Coronary artery (tissue), 2 donors: ENCODE measurements at regions not wholly inside any gene's neighbourhood (a gene's known extent, or its start where the extent isn't known, plus 50 kb on each side); places are given as distances from the start of the nearest gene placed in this dataset.

Experiments used
- DNase-seq: peaks from one replicate; pipeline ENCODE4 v3.0.0-alpha.2; 2017; ENCODE audit warnings: low spot score
- H3K27ac ChIP-seq, 2 donors: fragments of 200-600 bp; sonication (generic); one replicate each; pipeline ENCODE4 v1.5.1; 2016 to 2019
- H3K4me3 ChIP-seq: fragments of 200-600 bp; sonication (generic); 2 replicates; pipeline ENCODE4 v1.5.1; 2016; ENCODE audit warnings: mild to moderate bottlenecking, moderate library complexity
- TF ChIP-seq, protein P1 (sequence below): fragments of 200-600 bp; sonication (generic); IDR thresholded peaks from one replicate; pipeline ENCODE4 v1.5.1; 2019; ENCODE audit warnings: antibody characterized with exemption

GRCh38 chr4:81580346-81580993, 108.8 kb upstream of the RASGEF1B start:
- Histone ChIP-seq H3K4me3 (no peak overlapping the region), H3K27ac (no peak overlapping the region)
- TF ChIP-seq, protein P1, sequence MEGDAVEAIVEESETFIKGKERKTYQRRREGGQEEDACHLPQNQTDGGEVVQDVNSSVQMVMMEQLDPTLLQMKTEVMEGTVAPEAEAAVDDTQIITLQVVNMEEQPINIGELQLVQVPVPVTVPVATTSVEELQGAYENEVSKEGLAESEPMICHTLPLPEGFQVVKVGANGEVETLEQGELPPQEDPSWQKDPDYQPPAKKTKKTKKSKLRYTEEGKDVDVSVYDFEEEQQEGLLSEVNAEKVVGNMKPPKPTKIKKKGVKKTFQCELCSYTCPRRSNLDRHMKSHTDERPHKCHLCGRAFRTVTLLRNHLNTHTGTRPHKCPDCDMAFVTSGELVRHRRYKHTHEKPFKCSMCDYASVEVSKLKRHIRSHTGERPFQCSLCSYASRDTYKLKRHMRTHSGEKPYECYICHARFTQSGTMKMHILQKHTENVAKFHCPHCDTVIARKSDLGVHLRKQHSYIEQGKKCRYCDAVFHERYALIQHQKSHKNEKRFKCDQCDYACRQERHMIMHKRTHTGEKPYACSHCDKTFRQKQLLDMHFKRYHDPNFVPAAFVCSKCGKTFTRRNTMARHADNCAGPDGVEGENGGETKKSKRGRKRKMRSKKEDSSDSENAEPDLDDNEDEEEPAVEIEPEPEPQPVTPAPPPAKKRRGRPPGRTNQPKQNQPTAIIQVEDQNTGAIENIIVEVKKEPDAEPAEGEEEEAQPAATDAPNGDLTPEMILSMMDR, result no peak
- no peak for DNase-seq

DNA sequence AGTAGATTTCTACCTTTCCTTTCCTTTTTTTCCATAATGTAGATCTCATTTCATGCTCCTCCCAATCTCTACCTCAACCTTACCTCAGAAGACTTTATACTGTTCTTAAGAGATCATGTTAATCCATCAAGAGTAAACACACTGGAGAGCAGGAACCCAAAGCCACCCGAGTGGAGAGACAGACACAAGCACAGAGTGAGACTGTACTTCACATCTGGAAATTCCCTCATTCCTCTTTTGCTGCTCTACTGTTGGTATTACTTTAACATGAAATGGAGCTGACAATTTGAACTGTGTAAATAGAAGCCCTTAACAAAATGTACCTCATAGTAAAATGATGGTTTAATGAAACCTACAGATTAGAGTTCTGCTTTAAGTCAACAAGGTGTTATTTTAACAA, 105.7 kb upstream of the RASGEF1B start:
- Histone ChIP-seq H3K27ac (no peak overlapping the region), H3K4me3 (no peak overlapping the region)
- TF ChIP-seq, protein P1, result no peak
- DNase-seq, result no peak

GRCh38 chr4:81574991-81575390, 103.3 kb upstream of the RASGEF1B start:
- Histone ChIP-seq H3K4me3 (no peak overlapping the region), H3K27ac (no peak overlapping the region)
- TF ChIP-seq, protein P1, result no peak
- DNase-seq, result no peak

GRCh38 chr4:81573840-81574239, 102.1 kb upstream of the RASGEF1B start:
- DNase-seq, result no peak
- Histone ChIP-seq H3K27ac (no peak overlapping the region), H3K4me3 (no peak overlapping the region)
- TF ChIP-seq, protein P1, result no peak

DNA sequence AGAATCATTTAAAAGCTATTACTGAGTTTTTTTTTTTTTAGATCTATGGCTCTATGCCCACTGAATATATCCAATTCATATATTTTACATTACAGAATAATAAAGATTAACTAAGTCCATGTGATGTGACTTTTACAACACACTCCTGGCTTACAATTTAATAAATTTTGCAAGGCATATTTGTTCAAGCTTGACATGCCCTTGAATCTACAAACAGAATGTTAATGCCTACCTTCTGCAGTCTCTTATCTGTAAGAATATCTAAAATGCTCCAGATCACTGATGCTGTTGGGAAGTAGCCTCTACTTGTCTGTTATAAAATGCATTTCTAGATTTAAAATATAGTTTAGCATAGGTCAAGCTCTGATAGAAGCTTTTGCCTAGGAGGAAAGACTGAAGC, 100.7 kb upstream of the RASGEF1B start:
- DNase-seq, result no peak
- no peak overlapping the region for H3K27ac ChIP-seq
- TF ChIP-seq, protein P1, result no peak
- H3K4me3 ChIP-seq, result no peak overlapping the region

DNA sequence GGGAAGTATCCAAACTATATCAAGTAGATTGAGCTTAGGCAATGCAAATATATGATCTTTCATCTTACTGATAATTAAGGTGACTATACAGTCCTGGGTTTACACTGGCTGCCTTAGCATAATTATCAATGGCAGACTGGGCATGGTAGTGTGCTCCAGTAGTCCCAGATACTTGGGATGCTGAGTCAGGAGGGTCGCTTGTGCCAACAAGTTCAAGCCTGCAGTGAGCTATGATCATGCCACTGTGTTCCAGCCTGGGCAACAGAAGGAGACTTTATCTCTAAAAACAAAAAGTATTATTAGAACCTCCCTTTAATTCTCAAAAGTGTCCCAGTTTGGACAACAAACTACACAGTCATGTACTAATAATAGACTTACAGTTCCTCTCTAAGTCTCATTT, 99.4 kb upstream of the RASGEF1B start:
- Histone ChIP-seq H3K27ac (peak overlapping the region in 1 of 2 donors; percentile 21), H3K4me3 (no peak overlapping the region)
- DNase-seq, result no peak
- TF ChIP-seq, protein P1, result no peak

- no peak for DNase-seq
- TF ChIP-seq, protein P1, result no peak
- Histone ChIP-seq H3K27ac (peak overlapping the region; percentile 44 to 75), H3K4me3 (peak overlapping the region; percentile 53)
These were observed 94.5 kb upstream of the RASGEF1B start for GRCh38 chr4:81566161-81566591.
